Brain microvascular endothelial cell (primary cell): ENCODE measurements at regions not wholly inside any gene's neighbourhood (a gene's known extent, or its start where the extent isn't known, plus 50 kb on each side); places are given as distances from the start of the nearest gene placed in this dataset.
A peak's percentile ranks its signal among the peaks of the same experiment; 100 is the strongest.
"Not testable (repeated sequence)": the region's sequence is repeated elsewhere in the genome, so short reads cannot be mapped to it uniquely, and the experiment has no call there.

Source experiments
- DNase-seq: peaks from one replicate; pipeline ENCODE4 v3.0.0-alpha.2; 2020
- H3K27ac ChIP-seq: fragments of 250-450 bp; sonication (Bioruptor Pico); 2 replicates; pipeline ENCODE4 v1.5.1; 2020; ENCODE audit warnings: mild to moderate bottlenecking, moderate library complexity
- H3K27me3 ChIP-seq: fragments of 250-450 bp; sonication (Bioruptor Pico); replicated peaks from 2 replicates; pipeline ENCODE4 v1.5.1; 2020; ENCODE audit warnings: mild to moderate bottlenecking
- H3K36me3 ChIP-seq: fragments of 250-450 bp; sonication (Bioruptor Pico); replicated peaks from 2 replicates; pipeline ENCODE4 v1.5.1; 2020; ENCODE audit warnings: mild to moderate bottlenecking
- H3K4me3 ChIP-seq: 2 replicates; pipeline ENCODE4 v1.5.1; 2011; ENCODE audit warnings: low read depth, mild to moderate bottlenecking, control low read depth, low read length, moderate library complexity
- CTCF ChIP-seq: IDR thresholded peaks from 2 replicates; pipeline ENCODE4 v1.5.1; 2011; ENCODE audit warnings: low read depth, mild to moderate bottlenecking, moderate library complexity, low read length, control low read depth, inconsistent platforms; ENCODE audit errors: missing control alignments
- in situ Hi-C: cut with HindIII; loops from 2 replicates; pipeline ENCODE4 v1.10.0; 2017; ENCODE audit warnings: low sequenced_read_pairs, low pct_ligation_motif_present

GRCh38 chr4:102210806-102211205 lies 134.5 kb downstream of the SLC39A8 start:
- H3K4me3 ChIP-seq, H3K36me3 ChIP-seq, in situ Hi-C loops, H3K27ac ChIP-seq, H3K27me3 ChIP-seq, DNase-seq: not testable (repeated sequence)

GRCh38 chr4:102204634-102205033 lies 140.6 kb downstream of the SLC39A8 start:
- H3K36me3 ChIP-seq, in situ Hi-C loops, H3K27ac ChIP-seq, DNase-seq, H3K4me3 ChIP-seq, H3K27me3 ChIP-seq: not testable (repeated sequence)

- no peak for TF ChIP-seq CTCF
- in situ Hi-C loops, result no loop called here
- DNase-seq, result peak; percentile 51
Observed at GRCh38 chr4:102196221-102196620, 149.1 kb downstream of the SLC39A8 start.

GRCh38 chr4:102193145-102193544 lies 152.1 kb downstream of the SLC39A8 start:
- DNase-seq, result no peak
- Histone ChIP-seq H3K36me3 (no peaks in the 10 kb centered on the region), H3K27ac (no peak overlapping the region), H3K27me3 (no peaks in the 10 kb centered on the region), H3K4me3 (no peak overlapping the region)
- TF ChIP-seq CTCF, result no peak
- in situ Hi-C loops, result no loop called here

More at GRCh38 chr4:102196221-102196620, 149.1 kb downstream of the SLC39A8 start:
- Histone ChIP-seq H3K36me3 (no peaks in the 10 kb centered on the region), H3K27ac (no peak overlapping the region), H3K4me3 (no peak overlapping the region), H3K27me3 (no peaks in the 10 kb centered on the region)

- no peak for DNase-seq
- in situ Hi-C loops, result no loop called here
- Histone ChIP-seq H3K4me3 (no peak overlapping the region), H3K27ac (no peak overlapping the region), H3K27me3 (no peaks in the 10 kb centered on the region), H3K36me3 (no peaks in the 10 kb centered on the region)
- no peak for TF ChIP-seq CTCF
Observed at GRCh38 chr4:102180046-102180445, 165.2 kb downstream of the SLC39A8 start.

- Histone ChIP-seq H3K27me3 (no peaks in the 10 kb centered on the region), H3K4me3 (no peak overlapping the region), H3K27ac (no peak overlapping the region), H3K36me3 (no peaks in the 10 kb centered on the region)
- TF ChIP-seq CTCF, result no peak
- peak; percentile 44 for DNase-seq
- in situ Hi-C loops, result no loop called here
Observed at GRCh38 chr4:102174719-102175189, 170.5 kb downstream of the SLC39A8 start.

GRCh38 chr4:102172341-102172740 lies 172.9 kb downstream of the SLC39A8 start:
- TF ChIP-seq CTCF, result no peak
- Histone ChIP-seq H3K27me3 (no peaks in the 10 kb centered on the region), H3K27ac (no peak overlapping the region), H3K4me3 (no peak overlapping the region), H3K36me3 (no peaks in the 10 kb centered on the region)
- in situ Hi-C loops, result no loop called here
- DNase-seq, result no peak
